ENCODE measurements at regions not wholly inside any gene's neighbourhood (a gene's known extent, or its start where the extent isn't known, plus 50 kb on each side); places are given as distances from the start of the nearest gene placed in this dataset.

- DNase-seq (ENCODE audit: low spot score): no peak
Observed at GRCh38 chr4:3668825-3669552, 97.2 kb upstream of the ADRA2C start.

- DNase-seq (ENCODE audit: low spot score): no peak
Observed at GRCh38 chr4:3667258-3667657, 98.9 kb upstream of the ADRA2C start.

GRCh38 chr4:3666263-3666662 is 99.9 kb upstream of the ADRA2C start:
- no peak for DNase-seq (ENCODE audit: low spot score)

- DNase-seq (ENCODE audit: low spot score): no peak
Observed at GRCh38 chr4:3665360-3665891, 100.8 kb upstream of the ADRA2C start.

GRCh38 chr4:3663791-3664190 is 102.4 kb upstream of the ADRA2C start:
- no peak for DNase-seq (ENCODE audit: low spot score)

DNA sequence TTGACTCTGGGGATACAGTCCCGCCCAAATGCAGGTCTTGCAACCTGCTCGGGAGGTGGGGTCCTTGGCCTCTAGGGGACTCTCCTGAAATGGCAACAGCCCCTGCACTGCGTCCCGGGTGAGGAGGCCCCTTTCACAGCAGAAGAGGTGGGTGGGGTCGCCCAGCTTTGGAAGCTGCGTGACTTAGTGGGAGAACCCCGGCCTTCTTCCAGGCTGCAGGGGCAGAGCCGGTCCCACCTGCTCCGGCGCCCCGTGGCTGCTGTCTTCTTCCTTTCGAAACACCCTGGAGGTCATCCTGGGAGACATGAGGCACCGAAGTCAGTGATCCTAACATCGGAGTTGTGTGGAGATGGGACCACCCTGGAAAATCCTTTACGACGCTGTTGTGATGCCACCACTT is 103.7 kb upstream of the ADRA2C start:
- no peak for DNase-seq (ENCODE audit: low spot score)

GRCh38 chr4:3661989-3662388 is 104.2 kb upstream of the ADRA2C start:
- DNase-seq (ENCODE audit: low spot score): no peak

GRCh38 chr4:3660928-3661515 is 105.2 kb upstream of the ADRA2C start:
- no peak for DNase-seq (ENCODE audit: low spot score)

- DNase-seq (ENCODE audit: low spot score): no peak
Observed at GRCh38 chr4:3660086-3660927, 105.9 kb upstream of the ADRA2C start.

GRCh38 chr4:3659131-3659530 is 107.1 kb upstream of the ADRA2C start:
- DNase-seq (ENCODE audit: low spot score): no peak

DNA sequence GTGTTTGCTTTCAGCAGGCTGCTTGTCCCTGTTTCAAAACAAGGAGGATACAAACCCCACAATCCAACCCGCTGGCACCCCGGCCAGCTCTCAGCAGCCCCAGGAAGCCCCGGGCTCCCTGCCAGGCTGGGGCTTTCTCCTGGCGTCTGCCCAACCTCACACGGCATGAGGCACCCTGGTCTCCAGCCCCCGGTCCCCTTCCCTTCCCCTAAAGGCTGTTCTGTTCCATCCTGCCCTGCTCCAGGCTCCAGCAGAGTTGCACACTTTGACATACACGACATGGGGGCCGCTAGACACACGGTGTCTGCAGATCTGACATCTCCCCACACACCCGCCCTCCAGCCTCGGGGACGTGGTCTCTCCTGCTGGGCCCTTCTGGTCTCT is 107.7 kb upstream of the ADRA2C start:
- no peak for DNase-seq (ENCODE audit: low spot score)

DNA sequence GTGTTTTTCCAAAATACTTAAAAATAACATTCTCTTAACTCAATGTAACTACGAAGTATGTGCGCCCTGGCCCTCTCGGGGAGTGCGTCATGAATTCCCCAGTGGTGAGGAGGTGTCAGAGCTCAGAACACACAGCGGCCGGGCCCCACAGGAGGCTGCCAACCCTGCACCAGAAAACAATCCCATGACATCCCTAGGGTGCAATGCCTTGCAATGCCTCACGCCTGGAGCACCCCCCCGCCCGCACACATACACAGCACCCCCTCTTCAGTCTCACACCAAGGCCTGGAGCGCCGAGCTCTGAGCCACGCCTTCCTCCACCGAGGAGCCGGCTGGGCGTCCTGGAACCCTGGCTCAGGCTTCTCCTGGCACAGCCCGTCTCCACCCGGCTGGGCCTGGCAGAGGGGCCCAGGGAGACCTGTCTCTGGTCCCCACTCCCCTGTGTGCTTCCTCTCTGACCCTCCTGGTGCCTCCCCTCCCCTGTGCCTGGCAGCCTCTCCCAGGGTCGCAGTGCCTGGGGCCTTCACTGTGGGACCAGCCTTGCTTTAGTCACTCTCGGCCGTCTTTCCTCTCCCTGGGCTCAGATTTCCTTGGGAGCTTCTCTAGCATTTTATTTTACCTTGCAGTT is 108.2 kb upstream of the ADRA2C start:
- DNase-seq (ENCODE audit: low spot score): no peak

- no peak for DNase-seq (ENCODE audit: low spot score)
Observed at GRCh38 chr4:3656416-3657356, 109.5 kb upstream of the ADRA2C start.

DNA sequence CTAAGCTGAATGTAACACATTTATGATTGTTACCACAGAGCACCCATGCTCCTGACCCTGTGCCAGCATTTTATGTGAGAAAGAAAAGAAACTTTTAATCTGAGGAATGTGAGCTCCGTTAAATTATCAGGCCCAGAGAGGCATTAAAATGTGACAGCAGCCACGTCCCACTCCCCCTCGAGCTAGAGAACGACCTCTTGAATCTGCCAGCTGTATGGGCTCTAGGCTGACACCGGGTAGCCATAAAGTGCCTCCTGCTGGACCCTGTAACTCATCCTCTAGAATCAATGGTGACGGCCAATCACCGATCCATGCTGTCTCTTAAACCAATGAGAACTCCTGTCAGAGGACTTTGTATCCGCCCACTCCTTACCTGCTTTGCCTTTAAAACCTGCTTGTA is 110.2 kb upstream of the ADRA2C start:
- no peak for DNase-seq (ENCODE audit: low spot score)

- DNase-seq (ENCODE audit: low spot score): no peak
Observed at GRCh38 chr4:3655485-3655884, 110.7 kb upstream of the ADRA2C start.

DNA sequence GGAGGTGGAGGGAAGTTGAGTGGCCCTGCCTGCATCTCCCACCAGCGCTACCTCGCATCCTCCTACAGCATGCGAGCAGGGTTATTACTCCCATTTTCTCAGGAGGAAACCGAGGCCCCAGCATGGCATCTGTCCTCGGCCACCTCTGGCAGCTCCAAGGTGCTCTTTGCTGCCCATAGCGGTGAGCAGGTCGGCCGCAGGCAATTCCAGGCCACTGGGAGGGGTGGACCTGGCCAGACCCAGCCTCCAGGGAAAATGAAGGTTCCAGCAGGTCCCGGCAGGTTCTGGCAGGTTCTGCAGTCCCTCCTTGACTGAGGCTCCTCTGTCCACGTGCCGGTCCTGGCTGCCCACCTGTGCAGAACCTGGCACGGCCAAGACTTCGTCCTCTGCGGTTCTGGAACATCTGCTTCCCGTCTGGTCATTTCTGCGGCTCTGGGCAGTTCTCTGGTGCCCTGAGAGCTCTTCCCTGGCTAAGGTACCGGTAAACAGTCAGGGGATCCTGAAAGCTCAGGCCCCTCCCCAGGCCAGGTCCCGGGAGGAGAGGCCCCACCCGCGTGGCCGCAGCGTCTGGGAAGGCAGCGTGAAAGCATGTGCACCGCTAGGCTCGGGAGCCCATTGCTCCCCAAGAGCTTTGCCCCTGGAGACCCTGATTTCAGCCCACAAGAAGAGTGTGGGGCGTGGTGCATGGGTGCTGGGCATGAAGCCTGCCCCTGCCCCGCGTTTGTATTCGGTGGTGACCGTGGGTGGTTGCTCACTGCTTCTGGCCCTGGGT is 112.0 kb upstream of the ADRA2C start:
- no peak for DNase-seq (ENCODE audit: low spot score)

DNA sequence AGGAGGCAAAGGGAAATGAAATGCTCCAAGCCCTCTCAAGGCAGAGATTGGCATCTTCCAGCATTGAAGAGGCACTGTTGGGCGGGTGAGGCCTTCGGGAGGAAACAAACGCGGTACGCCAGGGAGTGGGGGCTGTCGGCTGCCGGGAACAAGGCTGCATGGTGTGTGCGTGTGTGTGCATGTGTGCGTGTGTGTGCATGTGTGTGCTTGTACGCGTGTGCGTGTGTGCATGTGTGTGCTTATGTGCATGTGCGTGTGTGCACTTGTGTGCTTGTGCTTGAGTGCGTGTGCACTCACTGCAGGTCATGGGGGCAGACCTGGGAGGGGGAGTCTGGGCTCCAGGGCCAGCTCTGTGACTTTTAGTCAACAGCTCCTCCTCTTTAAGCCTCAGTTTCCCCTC is 113.6 kb upstream of the ADRA2C start:
- no peak for DNase-seq (ENCODE audit: low spot score)

DNA sequence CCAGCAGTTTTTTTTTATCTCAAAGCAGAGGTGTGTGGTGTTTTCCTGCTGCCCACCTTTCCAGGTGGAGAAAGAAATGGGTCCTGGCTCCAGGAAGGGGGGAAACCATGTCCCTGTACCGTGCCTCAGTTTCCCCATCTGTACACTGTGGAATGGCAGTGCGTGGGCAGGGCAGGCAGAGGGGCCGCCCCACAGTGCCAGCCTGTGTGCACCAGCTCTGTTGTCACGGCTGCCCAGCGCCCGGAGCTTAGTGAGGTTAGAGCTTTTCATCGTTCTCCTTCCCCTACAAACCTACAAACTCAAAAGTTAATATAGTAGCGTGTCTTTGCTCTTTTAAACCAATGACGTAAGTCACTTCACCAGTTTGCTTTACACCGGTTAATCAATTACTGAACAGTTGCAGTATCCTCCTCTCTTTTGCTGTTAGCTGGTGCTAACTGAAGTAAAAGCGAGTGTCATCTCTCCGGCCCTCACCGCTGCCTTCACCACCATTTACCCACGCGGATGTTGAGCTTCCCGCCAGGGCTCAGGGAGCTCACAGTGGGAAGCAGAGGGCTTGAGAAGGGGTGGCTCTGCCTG is 114.8 kb upstream of the ADRA2C start:
- DNase-seq (ENCODE audit: low spot score): no peak

GRCh38 chr4:3649491-3649890 is 116.7 kb upstream of the ADRA2C start:
- DNase-seq (ENCODE audit: low spot score): no peak

DNA sequence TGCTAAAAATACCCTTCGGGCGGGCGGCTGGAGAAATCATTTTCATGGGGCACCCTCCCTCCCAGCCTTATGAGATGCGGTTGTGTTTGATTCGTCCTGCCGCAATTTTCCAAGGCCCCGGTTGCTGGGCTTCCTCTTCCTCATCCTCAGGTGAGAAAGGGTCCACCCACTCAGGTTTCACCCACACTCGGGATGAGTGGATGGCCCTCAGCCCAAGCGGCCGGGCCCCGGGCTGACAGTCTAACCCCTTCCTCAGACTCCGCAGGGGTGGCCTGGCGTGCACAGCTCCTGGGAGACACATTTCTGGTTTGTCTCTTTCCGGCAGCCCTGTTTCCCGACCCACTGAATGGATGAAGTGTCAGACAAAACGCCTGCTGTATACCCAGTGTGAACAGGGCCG is 116.5 kb upstream of the LRPAP1 start:
- DNase-seq (ENCODE audit: low spot score): no peak
